PC-3 (cell line): ENCODE measurements at regions not wholly inside any gene's neighbourhood (a gene's known extent, or its start where the extent isn't known, plus 50 kb on each side); places are given as distances from the start of the nearest gene placed in this dataset.

Experiments
- ATAC-seq: fragments of 200-7000 bp; cut with Tn5 transposase; 2 replicates; pipeline ENCODE4 v1.9.1; 2020; ENCODE audit warnings: mild to moderate bottlenecking, moderate library complexity
- BruUV-seq: library from RNA; stranded (reverse); fragments of 400-500 nt; replicated peaks from 2 replicates; lab custom pipeline; 2021; lab: Mats Ljungman, UMichigan
- CTCF ChIA-PET: fragments of 300-600 bp; sonication (Branson Sonifier 250); formaldehyde crosslinking; loops from one replicate; lab custom pipeline; 2022; ENCODE audit warnings: antibody characterized with exemption; lab: Charles Lee
- POLR2A ChIA-PET: fragments of 300-600 bp; sonication (Branson Sonifier 250); formaldehyde crosslinking; loops from one replicate; lab custom pipeline; 2022; ENCODE audit warnings: antibody characterized with exemption; ENCODE audit not compliant: unreplicated experiment; lab: Charles Lee
- DNase-seq: peaks from one replicate; pipeline ENCODE4 v3.0.0-alpha.2; 2015
- H2AFZ ChIP-seq: fragments of 300-600 bp; sonication (generic); 2 replicates; pipeline ENCODE4 v1.6.0; 2016; ENCODE audit warnings: antibody characterized with exemption, low read length
- H3F3A ChIP-seq: fragments of 300-600 bp; sonication (generic); one replicate; pipeline ENCODE4 v1.6.0; 2017; ENCODE audit warnings: antibody characterized with exemption, low read length, control low read depth, mild to moderate bottlenecking; ENCODE audit not compliant: unreplicated experiment
- H3K27ac ChIP-seq: fragments of 300-600 bp; sonication (generic); 2 replicates; pipeline ENCODE4 v1.5.1; 2016; ENCODE audit warnings: mild to moderate bottlenecking, low read length
- H3K27me3 ChIP-seq: fragments of 300-600 bp; sonication (generic); 2 replicates; pipeline ENCODE4 v1.6.1; 2016; ENCODE audit warnings: low read length, mixed read lengths
- H3K36me3 ChIP-seq: fragments of 300-600 bp; sonication (generic); 2 replicates; pipeline ENCODE4 v1.6.1; 2016; ENCODE audit warnings: low read depth, mixed run types, low read length, mixed read lengths
- H3K4me1 ChIP-seq: fragments of 300-600 bp; sonication (generic); 2 replicates; pipeline ENCODE4 v1.5.1; 2016; ENCODE audit warnings: low read length; ENCODE audit not compliant: insufficient read depth
- H3K4me2 ChIP-seq: fragments of 300-600 bp; sonication (generic); 2 replicates; pipeline ENCODE4 v1.6.0; 2016; ENCODE audit warnings: low read length
- H3K4me3 ChIP-seq: fragments of 300-600 bp; sonication (generic); 2 replicates; pipeline ENCODE4 v1.5.1; 2016; ENCODE audit warnings: mild to moderate bottlenecking, low read length, mixed read lengths
- H3K79me2 ChIP-seq: fragments of 300-600 bp; sonication (generic); 2 replicates; pipeline ENCODE4 v1.6.1; 2017; ENCODE audit warnings: low read length, mixed read lengths
- H3K9ac ChIP-seq: fragments of 300-600 bp; sonication (generic); 2 replicates; pipeline ENCODE4 v1.6.0; 2016; ENCODE audit warnings: mild to moderate bottlenecking, low read length
- H3K9me2 ChIP-seq: fragments of 300-600 bp; sonication (generic); replicated peaks from 2 replicates; pipeline ENCODE4 v1.6.1; 2016; ENCODE audit warnings: mixed run types, low read length, mixed read lengths
- H3K9me3 ChIP-seq: fragments of 300-600 bp; sonication (generic); 2 replicates; pipeline ENCODE4 v1.6.1; 2016; ENCODE audit warnings: low read length, mixed read lengths
- H4K20me1 ChIP-seq: fragments of 300-600 bp; sonication (generic); 2 replicates; pipeline ENCODE4 v1.6.1; 2016; ENCODE audit warnings: low read length, mixed read lengths
- CTCF ChIP-seq: fragments of 300-600 bp; sonication (generic); conservative IDR thresholded peaks from 2 replicates; pipeline ENCODE4 v1.5.1; 2017; ENCODE audit warnings: antibody characterized with exemption, low read depth, mild to moderate bottlenecking, low read length
- EZH2 ChIP-seq: fragments of 300-600 bp; sonication (generic); IDR thresholded peaks from one replicate; pipeline ENCODE4 v1.6.1; 2017; ENCODE audit warnings: antibody characterized with exemption, mild to moderate bottlenecking, low read length; ENCODE audit not compliant: unreplicated experiment
- EZH2phosphoT487 ChIP-seq: fragments of 300-600 bp; sonication (generic); IDR thresholded peaks from 2 replicates; pipeline ENCODE4 v1.6.1; 2018; ENCODE audit warnings: mild to moderate bottlenecking, antibody characterized with exemption, low read length, borderline replicate concordance
- intact Hi-C: fragments of 100-400 bp; cut with micrococcal nuclease; formaldehyde crosslinking; loops from 2 replicates; pipeline ENCODE4 v1.9.0; 2023

- no TSS peak for BruUV-seq
- Histone ChIP-seq H3K4me3 (no peak overlapping the region), H3K9me3 (no peaks in the 10 kb centered on the region), H3K9ac (no peak overlapping the region), H3K9me2 (no peaks in the 10 kb centered on the region), H3K4me2 (no peak overlapping the region), H3F3A (no peaks in the 10 kb centered on the region), H3K27me3 (no peaks in the 10 kb centered on the region), H3K36me3 (no peaks in the 10 kb centered on the region), H3K4me1 (no peaks in the 10 kb centered on the region), H3K79me2 (no peaks in the 10 kb centered on the region), H3K27ac (no peak overlapping the region), H4K20me1 (no peaks in the 10 kb centered on the region), H2AFZ (no peak overlapping the region)
- ATAC-seq = no peak
- no peak for TF ChIP-seq EZH2
- no peak for TF ChIP-seq EZH2phosphoT487
- TF ChIP-seq CTCF = no peak
- intact Hi-C loops = no loop called here
- POLR2A ChIA-PET = no interaction called here
- DNase-seq = no peak
- CTCF ChIA-PET = no interaction called here
Observed at GRCh38 chr2:7368211-7368610, 451.0 kb downstream of the RNF144A start.

GRCh38 chr2:7373156-7373555 is 455.9 kb downstream of the RNF144A start:
- Histone ChIP-seq H3K36me3 (no peaks in the 10 kb centered on the region), H3K9me2 (no peaks in the 10 kb centered on the region), H4K20me1 (no peaks in the 10 kb centered on the region), H3K79me2 (no peaks in the 10 kb centered on the region), H3F3A (no peaks in the 10 kb centered on the region), H3K27me3 (no peaks in the 10 kb centered on the region), H3K4me3 (no peak overlapping the region), H3K27ac (no peak overlapping the region), H2AFZ (no peak overlapping the region), H3K4me2 (no peak overlapping the region), H3K9ac (no peak overlapping the region), H3K9me3 (no peaks in the 10 kb centered on the region), H3K4me1 (peaks cover 6% of the 10 kb centered on the region)
- DNase-seq (no peak), ATAC-seq (no peak)
- intact Hi-C loops = no loop called here
- CTCF ChIA-PET = no interaction called here
- BruUV-seq = no TSS peak
- TF ChIP-seq CTCF (no peak), EZH2 (no peak), EZH2phosphoT487 (no peak)
- POLR2A ChIA-PET = interaction anchor here (0.7 kb wide), 1 partner anchor 143 kb away, joined by 4 read pairs; no protein-coding TSS in a partner anchor

GRCh38 chr2:7375901-7376300 is 458.7 kb downstream of the RNF144A start:
- H3K9me2 ChIP-seq = no peaks in the 10 kb centered on the region
- ATAC-seq = no peak
- H3K9me3 ChIP-seq = no peaks in the 10 kb centered on the region
- DNase-seq = no peak
- peaks cover 10% of the 10 kb centered on the region for H3K4me1 ChIP-seq
- H3K36me3 ChIP-seq = no peaks in the 10 kb centered on the region
- H3K27ac ChIP-seq = no peak overlapping the region
- H3K27me3 ChIP-seq = no peaks in the 10 kb centered on the region
- BruUV-seq = no TSS peak
- no peak overlapping the region for H3K4me2 ChIP-seq
- no peak overlapping the region for H3K9ac ChIP-seq
- no peak overlapping the region for H2AFZ ChIP-seq
- no peak overlapping the region for H3K4me3 ChIP-seq
- TF ChIP-seq CTCF (no peak), EZH2 (no peak), EZH2phosphoT487 (no peak)
- POLR2A ChIA-PET = no interaction called here
- intact Hi-C loops = no loop called here
- H4K20me1 ChIP-seq = no peaks in the 10 kb centered on the region
- H3F3A ChIP-seq = no peaks in the 10 kb centered on the region
- CTCF ChIA-PET = no interaction called here
- no peaks in the 10 kb centered on the region for H3K79me2 ChIP-seq
